ENCODE measurements at regions not wholly inside any gene's neighbourhood (a gene's known extent, or its start where the extent isn't known, plus 50 kb on each side); places are given as distances from the start of the nearest gene placed in this dataset.

GRCh38 chr3:176202652-176203051 is 994.6 kb downstream of the TBL1XR1 start:
- FAIRE-seq = no peak
- H3K4me2 ChIP-seq (ENCODE audit: insufficient read depth, low read length) = no peak overlapping the region
- no peak overlapping the region for H2AFZ ChIP-seq (ENCODE audit: low read depth, low read length)
- no peaks in the 10 kb centered on the region for H3K79me2 ChIP-seq (ENCODE audit: control insufficient read depth, insufficient read depth, low read length)
- H3K4me1 ChIP-seq (replicated peaks in 1 of 2; ENCODE audit: control insufficient read depth in 2 of 2, insufficient read depth in 2 of 2, low read length in 2 of 2) = no peaks in the 10 kb centered on the region
- CTCF ChIA-PET (ENCODE audit: low intra/inter-chr PET ratio) = no interaction called here
- no peaks in the 10 kb centered on the region for H3K27me3 ChIP-seq (ENCODE audit: control insufficient read depth in 2 of 2, insufficient read depth in 2 of 2, low read length in 2 of 2)
- no peak overlapping the region for H3K4me3 ChIP-seq
- no peak overlapping the region for H3K9ac ChIP-seq (ENCODE audit: insufficient read depth in 1 of 2, low read depth in 2 of 2, low read length in 2 of 2)
- POLR2A ChIA-PET = no interaction called here
- no peaks in the 10 kb centered on the region for H4K20me1 ChIP-seq (replicated peaks; ENCODE audit: control insufficient read depth, insufficient read depth, low read length)
- DNase-seq (ENCODE audit: extremely low read depth in 1 of 4, low spot score in 3 of 4) = no peak
- in situ Hi-C loops (cut with MboI) = no loop called here
- intact Hi-C loops (cut with micrococcal nuclease) = no loop called here
- no peak overlapping the region for H3K27ac ChIP-seq (ENCODE audit: extremely low read depth, low read depth, low read length)
- ATAC-seq = no peak
- no peaks in the 10 kb centered on the region for H3K9me3 ChIP-seq (replicated peaks; ENCODE audit: control insufficient read depth, insufficient read depth, low read depth, low read length)
- TF ChIP-seq NFATC3 (IDR thresholded peaks at IDR 0.05) (no peak), MAFG (tag; conservative IDR thresholded peaks at IDR 0.05) (peak; percentile 39), MYNN (IDR thresholded peaks at IDR 0.05) (no peak), MYNN (CRISPR knock-in tag; IDR thresholded peaks at IDR 0.05) (no peak), ZNF316 (IDR thresholded peaks at IDR 0.05) (0 out of 2 replicates have a peak, but pooled peaks have one; percentile 15)
- TF ChIP-seq, protein P1, sequence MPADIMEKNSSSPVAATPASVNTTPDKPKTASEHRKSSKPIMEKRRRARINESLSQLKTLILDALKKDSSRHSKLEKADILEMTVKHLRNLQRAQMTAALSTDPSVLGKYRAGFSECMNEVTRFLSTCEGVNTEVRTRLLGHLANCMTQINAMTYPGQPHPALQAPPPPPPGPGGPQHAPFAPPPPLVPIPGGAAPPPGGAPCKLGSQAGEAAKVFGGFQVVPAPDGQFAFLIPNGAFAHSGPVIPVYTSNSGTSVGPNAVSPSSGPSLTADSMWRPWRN (IDR thresholded peaks at IDR 0.05; ENCODE audit: low read depth) = no peak
- TF ChIP-seq, protein P2, sequence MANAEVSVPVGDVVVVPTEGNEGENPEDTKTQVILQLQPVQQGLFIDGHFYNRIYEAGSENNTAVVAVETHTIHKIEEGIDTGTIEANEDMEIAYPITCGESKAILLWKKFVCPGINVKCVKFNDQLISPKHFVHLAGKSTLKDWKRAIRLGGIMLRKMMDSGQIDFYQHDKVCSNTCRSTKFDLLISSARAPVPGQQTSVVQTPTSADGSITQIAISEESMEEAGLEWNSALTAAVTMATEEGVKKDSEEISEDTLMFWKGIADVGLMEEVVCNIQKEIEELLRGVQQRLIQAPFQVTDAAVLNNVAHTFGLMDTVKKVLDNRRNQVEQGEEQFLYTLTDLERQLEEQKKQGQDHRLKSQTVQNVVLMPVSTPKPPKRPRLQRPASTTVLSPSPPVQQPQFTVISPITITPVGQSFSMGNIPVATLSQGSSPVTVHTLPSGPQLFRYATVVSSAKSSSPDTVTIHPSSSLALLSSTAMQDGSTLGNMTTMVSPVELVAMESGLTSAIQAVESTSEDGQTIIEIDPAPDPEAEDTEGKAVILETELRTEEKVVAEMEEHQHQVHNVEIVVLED (CRISPR knock-in tag; IDR thresholded peaks at IDR 0.05) = no peak
- 0% methylated on average over 2 of the region's 2 CpGs for WGBS (ENCODE audit: insufficient coverage, low coverage, missing lambda C conversion rate)
- no peaks in the 10 kb centered on the region for H3K36me3 ChIP-seq (ENCODE audit: control insufficient read depth, insufficient read depth, low read length)
- BruUV-seq (replicated peaks) = no TSS peak
- H3K9me1 ChIP-seq (ENCODE audit: control insufficient read depth, insufficient read depth, low read length) = no peaks in the 10 kb centered on the region

Measured in K562 (cell line).